Breast epithelium (tissue), 3 donors: ENCODE measurements at regions not wholly inside any gene's neighbourhood (a gene's known extent, or its start where the extent isn't known, plus 50 kb on each side); places are given as distances from the start of the nearest gene placed in this dataset.

Experiments
- CTCF ChIP-seq, 3 donors: fragments of 450-650 bp; IDR thresholded peaks; one replicate each; pipeline ENCODE4 v1.5.1; 2016 to 2017; ENCODE audit warnings: antibody characterized with exemption in 3 of 3, mild to moderate bottlenecking in 3 of 3, moderate library complexity in 3 of 3
- POLR2A ChIP-seq: fragments of 450-650 bp; IDR thresholded peaks from one replicate; pipeline ENCODE4 v1.6.1; 2016; ENCODE audit warnings: antibody characterized with exemption, mild to moderate bottlenecking, moderate library complexity
- POLR2AphosphoS5 ChIP-seq, 3 donors: sonication (generic); formaldehyde crosslinking; IDR thresholded peaks; one replicate each; pipeline ENCODE4 v1.6.1; 2017; ENCODE audit warnings: antibody characterized with exemption in 3 of 3

- TF ChIP-seq CTCF (IDR thresholded peaks at IDR 0.05), result no peak
- no peak for TF ChIP-seq POLR2AphosphoS5 (IDR thresholded peaks at IDR 0.05)
- TF ChIP-seq POLR2A, result no peak
These were observed 287.5 kb downstream of the ELAVL2 start for GRCh38 chr9:23538461-23539003.
